ENCODE measurements at regions not wholly inside any gene's neighbourhood (a gene's known extent, or its start where the extent isn't known, plus 50 kb on each side); places are given as distances from the start of the nearest gene placed in this dataset.

- no peaks in the 10 kb centered on the region for H4K20me1 ChIP-seq (ENCODE audit: insufficient read depth)
- no peak overlapping the region for H3K4me3 ChIP-seq (replicated peaks in 1 of 2; ENCODE audit: low read depth in 1 of 2, low read length in 2 of 2)
- no TSS peak for BruUV-seq (replicated peaks)
- ChIA-PET RAD21 (ENCODE audit: low non-redundant PET in 1 of 2, low total read pairs in 2 of 2, uncharacterized antibody in 2 of 2, unreplicated experiment in 2 of 2) (no interaction called here), POLR2A (no interaction called here), CTCF (no interaction called here)
- no peaks in the 10 kb centered on the region for H3K27me3 ChIP-seq (ENCODE audit: insufficient read depth, low read length)
- H3K4me1 ChIP-seq (ENCODE audit: control insufficient read depth in 1 of 2, insufficient read depth in 2 of 2, low read length in 2 of 2), result no peaks in the 10 kb centered on the region
- TF ChIP-seq TCF7L2 (IDR thresholded peaks at IDR 0.05; ENCODE audit: borderline replicate concordance, extremely low read depth, insufficient read depth, insufficient read length) (no peak), ELF1 (IDR thresholded peaks at IDR 0.05; ENCODE audit: borderline replicate concordance, low read depth) (no peak), ZBTB33 (IDR thresholded peaks at IDR 0.05; ENCODE audit: extremely low read depth, insufficient replicate concordance, low read length) (no peak), ZNF274 (IDR thresholded peaks at IDR 0.05; ENCODE audit: low read depth, low read length) (no peak)
- ATAC-seq, result no peak
- H3K79me2 ChIP-seq (ENCODE audit: insufficient read depth, low read length), result no peaks in the 10 kb centered on the region
- no peak overlapping the region for H3K4me2 ChIP-seq (ENCODE audit: low read length)
- H3K36me3 ChIP-seq (ENCODE audit: control insufficient read depth in 1 of 2, insufficient read depth in 2 of 2, low read length in 2 of 2), result no peaks in the 10 kb centered on the region; a peak in 1 of 4 replicates
- DNase-seq (ENCODE audit: low read depth, low spot score), result no peak
- H3K9me3 ChIP-seq (ENCODE audit: control insufficient read depth in 1 of 2, insufficient read depth in 1 of 2, low read depth in 1 of 2, low read length in 2 of 2), result 0 out of 4 replicates have a peak, but pooled peaks cover 0 to 5% of the 10 kb centered on the region in 2 experiments
- no peak overlapping the region for H3K9ac ChIP-seq (ENCODE audit: low read length)
- no peak overlapping the region for H3K27ac ChIP-seq (ENCODE audit: low read depth, low read length)
- H3K9me2 ChIP-seq (ENCODE audit: insufficient read depth), result no peaks in the 10 kb centered on the region
- no peak overlapping the region for H2AFZ ChIP-seq (ENCODE audit: low read depth, low read length, poor library complexity, severe bottlenecking)
- intact Hi-C loops (cut with micrococcal nuclease), result no loop called here
These were observed 425.4 kb downstream of the MED13L start for GRCh38 chr12:115852054-115852453.

GRCh38 chr12:115850957-115851356, 426.5 kb downstream of the MED13L start:
- Histone ChIP-seq H3K9ac (ENCODE audit: low read length) (no peak overlapping the region), H2AFZ (ENCODE audit: low read depth, low read length, poor library complexity, severe bottlenecking) (no peak overlapping the region), H3K4me3 (replicated peaks in 1 of 2; ENCODE audit: low read depth in 1 of 2, low read length in 2 of 2) (no peak overlapping the region), H3K36me3 (ENCODE audit: control insufficient read depth in 1 of 2, insufficient read depth in 2 of 2, low read length in 2 of 2) (no peaks in the 10 kb centered on the region; a peak in 1 of 4 replicates), H3K4me2 (ENCODE audit: low read length) (no peak overlapping the region), H3K9me2 (ENCODE audit: insufficient read depth) (no peaks in the 10 kb centered on the region), H3K9me3 (ENCODE audit: control insufficient read depth in 1 of 2, insufficient read depth in 1 of 2, low read depth in 1 of 2, low read length in 2 of 2) (0 out of 4 replicates have a peak, but pooled peaks cover 0 to 5% of the 10 kb centered on the region in 2 experiments), H3K79me2 (ENCODE audit: insufficient read depth, low read length) (no peaks in the 10 kb centered on the region), H4K20me1 (ENCODE audit: insufficient read depth) (no peaks in the 10 kb centered on the region), H3K27ac (ENCODE audit: low read depth, low read length) (no peak overlapping the region), H3K4me1 (ENCODE audit: control insufficient read depth in 1 of 2, insufficient read depth in 2 of 2, low read length in 2 of 2) (no peaks in the 10 kb centered on the region), H3K27me3 (ENCODE audit: insufficient read depth, low read length) (no peaks in the 10 kb centered on the region)
- ATAC-seq (no peak), DNase-seq (ENCODE audit: low read depth, low spot score) (no peak)
- POLR2A ChIA-PET, result no interaction called here
- BruUV-seq (replicated peaks), result no TSS peak
- CTCF ChIA-PET, result no interaction called here
- intact Hi-C loops (cut with micrococcal nuclease), result no loop called here
- RAD21 ChIA-PET (ENCODE audit: low non-redundant PET in 1 of 2, low total read pairs in 2 of 2, uncharacterized antibody in 2 of 2, unreplicated experiment in 2 of 2), result no interaction called here
- no peak for TF ChIP-seq ELF1 (IDR thresholded peaks at IDR 0.05; ENCODE audit: borderline replicate concordance, low read depth)

Data from HCT116 (cell line).